ENCODE measurements at regions not wholly inside any gene's neighbourhood (a gene's known extent, or its start where the extent isn't known, plus 50 kb on each side); places are given as distances from the start of the nearest gene placed in this dataset.

- Mint-ChIP-seq H3K4me3 (ENCODE audit: unreplicated experiment) (no peak overlapping the region), H3K27ac (ENCODE audit: unreplicated experiment) (no peak overlapping the region), H3K9me3 (ENCODE audit: unreplicated experiment) (no peaks in the 10 kb centered on the region), H3K36me3 (ENCODE audit: unreplicated experiment) (no peaks in the 10 kb centered on the region), H3K4me1 (ENCODE audit: unreplicated experiment) (peaks cover 8% of the 10 kb centered on the region), H3K27me3 (ENCODE audit: unreplicated experiment) (no peaks in the 10 kb centered on the region)
- DNase-seq (ENCODE audit: extremely low spot score, unreplicated experiment) = no peak
- no peak for TF ChIP-seq CTCF (IDR thresholded peaks at IDR 0.05)
Measured at GRCh38 chr3:84092907-84093306, 865.9 kb upstream of the CADM2 start.

GRCh38 chr3:84096188-84096587 lies 862.6 kb upstream of the CADM2 start:
- DNase-seq (ENCODE audit: extremely low spot score, unreplicated experiment) = no peak
- Mint-ChIP-seq H3K4me3 (ENCODE audit: unreplicated experiment) (no peak overlapping the region), H3K4me1 (ENCODE audit: unreplicated experiment) (peaks cover 5% of the 10 kb centered on the region), H3K36me3 (ENCODE audit: unreplicated experiment) (no peaks in the 10 kb centered on the region), H3K27me3 (ENCODE audit: unreplicated experiment) (no peaks in the 10 kb centered on the region), H3K27ac (ENCODE audit: unreplicated experiment) (no peak overlapping the region), H3K9me3 (ENCODE audit: unreplicated experiment) (no peaks in the 10 kb centered on the region)
- no peak for TF ChIP-seq CTCF (IDR thresholded peaks at IDR 0.05)

- no peaks in the 10 kb centered on the region for H3K36me3 Mint-ChIP-seq (ENCODE audit: unreplicated experiment)
- H3K27me3 Mint-ChIP-seq (ENCODE audit: unreplicated experiment) = no peaks in the 10 kb centered on the region
- H3K27ac Mint-ChIP-seq (ENCODE audit: unreplicated experiment) = no peak overlapping the region
- H3K4me1 Mint-ChIP-seq (ENCODE audit: unreplicated experiment) = peaks cover 2% of the 10 kb centered on the region
- no peaks in the 10 kb centered on the region for H3K9me3 Mint-ChIP-seq (ENCODE audit: unreplicated experiment)
- no peak overlapping the region for H3K4me3 Mint-ChIP-seq (ENCODE audit: unreplicated experiment)
- no peak for DNase-seq (ENCODE audit: extremely low spot score, unreplicated experiment)
- no peak for TF ChIP-seq CTCF (IDR thresholded peaks at IDR 0.05)
Measured at GRCh38 chr3:84100861-84101260, 857.9 kb upstream of the CADM2 start.

GRCh38 chr3:84108442-84108971 lies 850.3 kb upstream of the CADM2 start:
- H3K27ac Mint-ChIP-seq (ENCODE audit: unreplicated experiment) = no peak overlapping the region
- peaks cover 5% of the 10 kb centered on the region for H3K9me3 Mint-ChIP-seq (ENCODE audit: unreplicated experiment)
- H3K4me1 Mint-ChIP-seq (ENCODE audit: unreplicated experiment) = peaks cover 13% of the 10 kb centered on the region
- DNase-seq (ENCODE audit: extremely low spot score, unreplicated experiment) = no peak
- TF ChIP-seq CTCF (IDR thresholded peaks at IDR 0.05) = no peak
- H3K4me3 Mint-ChIP-seq (ENCODE audit: unreplicated experiment) = no peak overlapping the region
- H3K36me3 Mint-ChIP-seq (ENCODE audit: unreplicated experiment) = no peaks in the 10 kb centered on the region
- H3K27me3 Mint-ChIP-seq (ENCODE audit: unreplicated experiment) = no peaks in the 10 kb centered on the region

GRCh38 chr3:84109911-84110310 lies 848.9 kb upstream of the CADM2 start:
- H3K9me3 Mint-ChIP-seq (ENCODE audit: unreplicated experiment) = peaks cover 5% of the 10 kb centered on the region
- no peaks in the 10 kb centered on the region for H3K36me3 Mint-ChIP-seq (ENCODE audit: unreplicated experiment)
- H3K27ac Mint-ChIP-seq (ENCODE audit: unreplicated experiment) = no peak overlapping the region
- no peak for TF ChIP-seq CTCF (IDR thresholded peaks at IDR 0.05)
- no peaks in the 10 kb centered on the region for H3K27me3 Mint-ChIP-seq (ENCODE audit: unreplicated experiment)
- no peak overlapping the region for H3K4me3 Mint-ChIP-seq (ENCODE audit: unreplicated experiment)
- H3K4me1 Mint-ChIP-seq (ENCODE audit: unreplicated experiment) = peaks cover 13% of the 10 kb centered on the region
- DNase-seq (ENCODE audit: extremely low spot score, unreplicated experiment) = no peak
